ENCODE measurements at regions not wholly inside any gene's neighbourhood (a gene's known extent, or its start where the extent isn't known, plus 50 kb on each side); places are given as distances from the start of the nearest gene placed in this dataset.

GRCh38 chr3:195003893-195004289 is 267.1 kb downstream of the XXYLT1 start:
- no peak overlapping the region for H3K4me3 ChIP-seq
- ATAC-seq: no peak
- TF ChIP-seq CTCF (IDR thresholded peaks at IDR 0.05): no peak
- DNase-seq: no peak
- H3K4me1 ChIP-seq (ENCODE audit: low read depth): no peaks in the 10 kb centered on the region
- H3K9me3 ChIP-seq: no peaks in the 10 kb centered on the region
- H3K36me3 ChIP-seq (ENCODE audit: low read depth): no peaks in the 10 kb centered on the region
- intact Hi-C loops (cut with DNase I, micrococcal nuclease): no loop called here

GRCh38 chr3:195004512-195005250 is 266.3 kb downstream of the XXYLT1 start:
- Histone ChIP-seq H3K36me3 (ENCODE audit: low read depth) (no peaks in the 10 kb centered on the region), H3K4me1 (ENCODE audit: low read depth) (no peaks in the 10 kb centered on the region), H3K9me3 (no peaks in the 10 kb centered on the region), H3K4me3 (no peak overlapping the region)
- TF ChIP-seq CTCF (IDR thresholded peaks at IDR 0.05): no peak
- DNase-seq: no peak
- intact Hi-C loops (cut with DNase I, micrococcal nuclease): no loop called here
- ATAC-seq: no peak

GRCh38 chr3:195005251-195005620 is 265.7 kb downstream of the XXYLT1 start:
- Histone ChIP-seq H3K4me1 (ENCODE audit: low read depth) (no peaks in the 10 kb centered on the region), H3K36me3 (ENCODE audit: low read depth) (no peaks in the 10 kb centered on the region), H3K4me3 (no peak overlapping the region), H3K9me3 (no peaks in the 10 kb centered on the region)
- ATAC-seq (no peak), DNase-seq (no peak)
- TF ChIP-seq CTCF (IDR thresholded peaks at IDR 0.05): no peak
- intact Hi-C loops (cut with DNase I, micrococcal nuclease): no loop called here

- TF ChIP-seq CTCF (IDR thresholded peaks at IDR 0.05): no peak
- intact Hi-C loops (cut with DNase I, micrococcal nuclease): no loop called here
- Histone ChIP-seq H3K9me3 (no peaks in the 10 kb centered on the region), H3K36me3 (ENCODE audit: low read depth) (no peaks in the 10 kb centered on the region), H3K4me1 (ENCODE audit: low read depth) (no peaks in the 10 kb centered on the region), H3K4me3 (no peak overlapping the region)
- DNase-seq (no peak), ATAC-seq (no peak)
These were observed 265.0 kb downstream of the XXYLT1 start for GRCh38 chr3:195005759-195006510.

- TF ChIP-seq CTCF (IDR thresholded peaks at IDR 0.05): no peak
- DNase-seq (no peak), ATAC-seq (no peak)
- Histone ChIP-seq H3K36me3 (ENCODE audit: low read depth) (no peaks in the 10 kb centered on the region), H3K4me1 (ENCODE audit: low read depth) (no peaks in the 10 kb centered on the region), H3K9me3 (no peaks in the 10 kb centered on the region), H3K4me3 (no peak overlapping the region)
- intact Hi-C loops (cut with DNase I, micrococcal nuclease): no loop called here
These were observed 263.8 kb downstream of the XXYLT1 start for GRCh38 chr3:195007151-195007550.
